ENCODE measurements at regions not wholly inside any gene's neighbourhood (a gene's known extent, or its start where the extent isn't known, plus 50 kb on each side); places are given as distances from the start of the nearest gene placed in this dataset.

DNA sequence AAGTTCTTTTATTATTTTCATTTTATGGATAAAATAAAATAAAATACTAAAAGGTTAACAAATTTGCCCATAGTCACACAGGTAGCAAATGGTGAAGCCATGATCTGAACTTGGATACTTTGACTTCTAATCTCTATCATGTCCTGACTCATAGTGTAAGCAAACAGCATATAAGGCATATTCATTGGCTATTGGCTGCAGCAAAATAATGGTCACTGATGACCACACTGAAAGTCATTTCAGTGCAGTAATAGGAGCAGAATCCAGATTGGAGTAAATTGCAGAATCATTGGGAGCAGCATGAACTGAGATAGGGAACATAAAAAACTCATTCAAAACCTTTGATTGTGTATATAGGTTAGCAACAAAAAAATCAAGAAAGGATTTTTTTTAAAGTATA is 262.9 kb downstream of the PLA2G4A start:
- DNase-seq: no peak

DNA sequence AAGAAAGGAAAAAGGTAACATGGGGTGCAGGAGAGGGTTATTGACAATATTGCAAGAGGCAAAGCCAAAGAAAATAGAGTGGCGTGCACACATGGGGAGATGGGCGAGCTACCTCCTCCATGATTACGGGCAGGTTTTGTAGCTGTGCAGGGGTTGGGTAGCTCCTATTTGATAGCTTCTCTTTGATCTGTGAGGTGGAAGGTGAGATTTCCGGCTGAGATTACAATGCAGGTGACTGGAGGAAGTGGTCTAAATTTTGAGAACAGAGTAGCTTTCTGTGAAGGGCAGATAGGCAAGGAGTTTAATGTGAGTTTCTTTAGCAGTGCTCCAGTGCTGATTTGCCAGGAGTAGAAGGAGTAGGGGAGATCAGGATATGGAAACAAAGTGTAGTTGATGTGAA is 263.4 kb downstream of the PLA2G4A start:
- no peak for DNase-seq

DNA sequence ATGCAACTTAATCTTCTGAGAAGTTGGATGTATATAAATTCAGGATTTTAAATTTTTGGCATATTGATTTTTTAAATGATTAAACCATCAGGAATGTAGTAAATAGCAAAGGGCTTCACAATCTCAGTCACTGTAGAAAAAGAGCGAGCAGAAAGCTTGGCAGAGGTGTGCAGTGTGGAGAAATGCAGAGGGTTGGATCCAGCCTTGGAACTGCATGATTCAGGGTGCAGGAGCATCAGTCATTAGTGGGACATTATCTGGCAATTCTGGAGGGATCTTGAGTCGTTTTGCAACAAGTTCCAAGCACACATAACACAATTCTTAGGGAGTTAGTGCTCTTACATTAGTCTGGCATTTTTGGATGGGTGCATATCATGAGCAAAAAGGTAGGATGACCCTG is 267.9 kb downstream of the PLA2G4A start:
- no peak for DNase-seq

DNA sequence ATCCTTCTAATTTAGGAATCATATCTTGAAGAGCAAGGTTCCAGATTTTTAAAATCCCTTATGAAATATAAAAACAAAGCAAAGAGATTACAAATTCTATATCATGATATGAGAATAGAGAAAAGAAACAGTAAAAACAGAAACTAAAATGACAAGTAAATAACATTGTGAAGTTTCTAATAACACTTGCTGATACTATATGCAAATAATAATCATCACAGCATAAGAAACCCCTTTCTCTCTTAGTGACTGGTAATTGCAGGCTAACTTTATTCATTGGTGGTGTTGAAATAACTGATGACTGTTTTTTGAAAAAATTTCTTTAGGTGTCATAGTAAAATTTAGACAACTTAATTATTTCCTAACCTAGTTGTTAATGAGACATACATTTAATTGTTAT is 281.6 kb downstream of the PLA2G4A start:
- DNase-seq: no peak

DNA sequence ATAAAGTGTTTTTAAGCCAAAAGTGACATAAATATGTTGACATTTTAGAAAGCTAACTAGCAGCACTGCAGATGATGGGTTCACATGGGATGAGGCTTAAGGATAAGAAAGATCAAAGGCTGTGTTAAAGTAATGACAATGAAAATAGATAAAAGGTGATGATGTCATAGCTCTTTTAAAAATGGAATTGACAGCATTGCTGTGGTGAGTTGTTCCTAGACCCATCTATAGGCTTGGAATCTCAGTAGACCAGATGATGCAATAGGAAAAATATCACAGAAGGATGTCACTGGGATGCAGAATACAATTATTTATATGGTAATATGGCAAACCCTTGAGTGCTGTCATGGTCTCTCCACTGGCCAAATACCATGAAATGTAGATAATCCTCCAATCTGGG is 286.0 kb downstream of the PLA2G4A start:
- no peak for DNase-seq

DNA sequence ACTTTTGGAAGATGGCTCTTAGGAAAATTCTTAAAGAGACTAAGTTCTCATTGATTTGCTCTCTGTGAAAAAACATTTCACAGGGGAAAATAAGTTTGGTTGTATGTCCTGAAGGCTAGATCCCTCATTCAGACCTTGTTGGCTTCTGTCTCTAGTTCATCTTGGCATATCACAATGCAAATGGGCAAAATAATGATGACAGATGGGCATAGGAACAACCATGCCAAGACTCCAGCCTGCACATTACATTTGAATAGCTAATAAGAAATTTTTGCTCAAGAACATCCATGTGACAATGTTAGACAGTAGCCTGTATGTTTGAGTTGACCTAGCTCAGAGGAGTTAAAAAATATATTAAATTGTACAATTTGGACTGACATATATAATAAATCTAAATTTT is 292.9 kb downstream of the PLA2G4A start:
- DNase-seq: no peak

DNA sequence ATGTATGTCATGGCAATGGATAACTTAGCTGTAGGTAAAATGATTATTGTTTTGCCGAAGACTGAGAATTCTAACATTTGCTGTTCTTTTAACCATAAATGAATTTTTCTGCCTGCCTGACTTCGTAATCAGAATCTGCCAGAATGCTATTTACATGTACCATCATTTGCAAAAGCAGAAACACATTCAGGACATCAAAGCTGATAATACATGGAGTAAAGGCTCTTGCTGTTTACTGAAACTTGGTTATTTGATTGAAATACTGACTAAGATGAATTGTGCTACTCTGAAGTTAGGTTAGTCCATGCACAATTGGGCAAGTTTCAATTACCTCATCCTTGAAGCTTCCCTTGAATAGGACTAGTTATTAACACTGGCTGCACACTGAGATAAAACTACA is 293.8 kb downstream of the PLA2G4A start:
- no peak for DNase-seq

DNA sequence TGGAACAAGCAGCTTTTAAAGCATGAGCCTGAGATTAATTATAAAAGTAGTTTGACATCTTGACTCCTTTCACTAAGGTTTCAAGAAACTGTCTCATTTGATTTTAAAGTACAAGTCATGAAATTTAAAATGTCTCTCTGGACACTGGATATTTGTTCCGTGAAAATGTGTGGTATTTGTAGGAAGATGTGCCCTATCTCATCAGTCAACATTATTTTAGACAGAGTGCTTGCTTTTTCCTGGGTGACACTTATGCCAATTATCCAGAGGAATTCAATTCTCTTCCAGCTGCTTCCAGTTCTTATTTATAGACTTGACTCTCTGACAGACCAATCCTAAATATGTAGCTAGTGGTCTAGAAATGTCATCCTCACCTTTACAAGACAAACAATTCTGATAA is 300.4 kb downstream of the PLA2G4A start:
- no peak for DNase-seq

DNA sequence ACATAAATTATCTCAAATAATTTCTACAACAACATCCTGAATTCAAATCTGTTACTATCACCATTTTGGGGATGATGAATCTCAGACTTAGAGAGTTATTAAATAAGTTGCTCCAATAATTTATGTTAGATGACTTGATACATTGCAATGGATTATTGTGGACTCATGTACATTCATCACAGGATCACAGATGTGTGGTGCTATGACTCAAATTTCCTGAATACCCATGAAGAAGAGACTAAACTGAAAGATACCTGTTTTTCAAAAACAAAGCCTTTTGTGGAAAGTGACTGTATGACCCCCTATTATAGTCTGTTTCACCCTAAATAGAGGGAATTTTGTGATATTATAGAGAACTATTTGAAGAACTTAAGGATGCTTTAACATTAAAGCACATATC is 315.0 kb downstream of the PLA2G4A start:
- no peak for DNase-seq

DNA sequence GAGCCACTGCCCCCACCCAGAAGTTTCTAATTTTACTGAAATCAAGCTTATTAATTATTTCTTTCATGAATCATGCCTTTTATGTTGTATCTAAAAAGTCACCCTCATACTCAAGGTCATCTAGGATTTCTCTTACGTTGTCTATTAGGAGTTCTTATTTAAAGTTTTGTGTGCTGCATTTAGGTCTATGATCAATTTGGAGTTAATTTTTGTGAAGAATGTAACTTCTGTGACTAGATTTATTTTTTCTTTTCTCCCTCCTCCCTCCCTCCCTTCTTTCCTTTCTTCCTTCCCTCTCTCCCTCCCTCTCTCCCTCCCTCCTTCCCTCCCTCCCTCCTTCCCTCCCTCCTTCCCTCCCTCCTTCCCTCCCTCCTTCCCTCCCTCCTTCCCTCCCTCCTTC is 317.6 kb downstream of the PLA2G4A start:
- no peak for DNase-seq

DNA sequence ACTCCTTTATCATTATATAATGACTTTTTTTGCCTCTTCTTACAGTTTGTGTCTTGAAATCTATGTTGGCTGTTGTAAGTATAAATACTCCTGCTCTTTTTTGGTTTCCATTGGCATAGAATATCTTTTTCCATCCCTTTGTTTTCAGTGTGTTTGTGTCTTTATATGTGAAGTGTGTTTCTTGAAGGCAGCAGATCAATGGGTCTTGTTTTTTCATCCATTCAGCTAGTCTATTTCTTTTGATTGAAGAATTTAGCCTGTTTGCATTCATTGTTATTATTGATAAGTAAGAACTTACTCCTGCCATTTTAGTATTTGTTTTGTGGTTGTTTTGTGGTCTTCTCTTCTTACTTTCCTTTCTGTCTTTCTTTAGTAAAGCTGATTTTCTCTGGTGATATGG is 322.8 kb downstream of the PLA2G4A start:
- no peak for DNase-seq

DNA sequence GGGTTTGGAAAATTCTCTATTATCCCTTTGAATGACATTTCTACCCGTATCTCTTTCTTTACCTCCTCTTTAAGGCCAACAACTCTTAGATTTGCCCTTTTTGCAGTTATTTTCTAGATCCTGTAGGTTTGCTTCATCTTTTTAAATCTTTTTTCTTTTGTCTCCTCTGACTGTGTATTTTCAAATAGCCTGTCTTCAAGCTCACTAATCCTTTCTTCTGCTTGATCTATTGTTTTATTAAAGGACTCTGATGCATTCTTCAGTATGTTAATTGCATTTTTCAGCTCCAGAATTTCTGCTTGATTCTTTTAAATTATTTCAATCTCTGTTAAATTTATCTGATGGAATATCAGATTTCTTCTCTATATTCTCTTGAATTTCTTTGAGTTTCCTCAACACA is 324.3 kb downstream of the PLA2G4A start:
- no peak for DNase-seq

DNA sequence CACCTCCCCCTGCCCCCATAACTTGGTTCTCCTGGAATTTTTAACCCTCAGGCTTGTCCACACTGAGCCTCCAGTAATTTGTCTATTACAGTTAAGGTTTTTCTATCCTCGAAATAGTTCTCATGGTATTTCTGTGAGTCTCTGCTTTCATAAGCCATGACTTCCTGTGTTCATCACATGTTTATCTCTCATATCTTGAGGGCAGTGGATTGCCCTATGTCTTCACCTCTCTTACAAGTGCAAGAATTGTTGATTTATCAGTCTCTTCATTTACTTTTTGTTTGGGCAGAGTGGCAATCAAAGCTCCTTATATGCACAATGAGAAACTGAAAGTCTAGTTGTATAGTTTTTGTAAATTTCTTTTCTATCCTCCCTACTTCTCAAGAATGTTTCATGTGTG is 328.4 kb downstream of the PLA2G4A start:
- no peak for DNase-seq

DNA sequence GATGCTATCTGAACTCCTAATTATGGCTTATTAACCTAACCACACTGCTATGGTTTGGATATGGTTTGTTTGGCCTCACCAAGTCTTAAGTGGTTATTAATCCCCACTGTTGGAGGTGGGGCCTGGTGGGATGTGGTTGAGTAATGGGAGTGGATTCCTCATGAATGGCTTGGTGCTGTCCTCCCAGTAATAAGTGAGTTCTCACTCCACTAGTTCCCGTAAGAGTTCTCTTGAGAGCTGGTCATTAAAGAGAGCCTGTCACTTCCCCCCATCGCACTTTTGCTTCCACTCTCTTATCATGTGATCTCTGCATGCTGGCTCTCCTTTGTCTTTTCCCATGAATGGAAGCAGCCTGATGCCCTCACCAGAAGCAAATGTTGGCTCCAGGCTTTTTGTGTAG is 328.8 kb downstream of the PLA2G4A start:
- DNase-seq: no peak

DNA sequence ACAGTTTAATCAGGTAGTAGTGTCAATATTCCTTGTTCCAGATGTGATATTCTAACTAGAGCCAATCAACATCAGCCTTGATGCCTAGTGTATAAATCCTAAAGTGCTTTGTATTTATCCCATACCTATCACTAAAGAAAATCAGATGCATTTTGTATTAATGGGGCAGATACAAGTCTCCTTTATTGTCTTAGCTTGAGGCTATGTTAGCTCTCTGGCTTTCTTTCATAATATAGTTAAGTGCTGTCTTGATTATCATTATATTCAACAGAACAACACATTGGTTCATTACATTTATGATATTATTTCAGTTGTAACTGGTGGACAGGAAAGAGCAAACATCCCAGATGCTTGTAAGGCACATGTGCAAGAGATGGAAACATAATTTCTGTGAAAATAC is 338.8 kb downstream of the PLA2G4A start:
- no peak for DNase-seq

DNA sequence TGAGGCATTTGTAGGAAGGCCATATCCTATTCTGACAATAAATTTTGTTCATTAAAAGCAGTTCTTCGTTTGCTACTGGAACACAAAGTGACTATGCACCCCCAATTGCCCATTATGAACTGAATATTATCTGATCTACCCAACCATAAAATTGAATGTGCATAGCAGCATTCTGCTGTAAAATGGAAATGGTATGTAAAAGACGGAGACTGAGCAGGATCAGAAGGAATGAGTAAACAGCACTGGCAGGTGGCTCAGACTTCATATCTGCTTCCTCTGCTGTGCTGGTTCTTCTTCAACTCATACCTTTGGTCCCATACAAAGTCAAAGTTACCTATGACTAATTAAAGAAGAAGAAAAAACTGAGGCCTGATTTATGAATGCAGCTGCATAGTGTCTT is 339.5 kb downstream of the PLA2G4A start:
- no peak for DNase-seq

DNA sequence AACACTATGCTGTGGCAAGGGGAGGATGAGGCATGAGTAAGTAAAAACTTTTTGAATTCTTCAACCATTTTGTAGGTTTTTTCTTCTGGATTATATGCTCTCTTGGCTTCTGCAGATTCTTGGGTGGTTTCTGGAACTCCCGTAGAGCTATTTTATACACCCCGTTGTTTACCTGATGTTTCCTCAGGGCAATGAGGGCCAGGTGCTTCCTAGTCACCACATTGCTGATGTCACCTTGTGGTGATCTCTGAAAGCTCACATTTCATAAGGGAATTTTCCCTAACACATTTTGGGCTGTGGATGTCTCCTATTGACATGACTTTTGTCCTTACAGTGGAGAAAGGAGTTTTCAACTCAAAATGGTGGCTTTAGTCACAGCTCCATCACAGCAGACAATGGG is 356.6 kb downstream of the PLA2G4A start:
- DNase-seq: no peak

DNA sequence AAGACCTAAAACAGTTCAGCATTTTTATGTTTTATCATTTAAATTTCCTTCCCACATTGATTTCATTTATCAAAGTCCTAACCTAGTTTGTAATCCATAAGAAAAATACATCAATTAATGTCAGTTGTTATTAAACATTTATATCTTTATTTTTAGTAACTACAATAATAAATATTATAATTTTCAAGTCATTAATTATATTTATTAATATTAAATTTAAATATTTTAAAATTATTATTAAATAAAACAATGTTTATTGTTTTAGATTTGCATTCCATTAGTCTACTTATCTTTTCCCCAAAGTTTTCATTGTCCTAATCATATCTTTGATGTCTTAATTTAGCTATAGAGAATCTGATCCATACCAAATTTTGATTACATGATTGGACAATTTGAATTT is 368.9 kb downstream of the PLA2G4A start:
- DNase-seq: no peak

DNA sequence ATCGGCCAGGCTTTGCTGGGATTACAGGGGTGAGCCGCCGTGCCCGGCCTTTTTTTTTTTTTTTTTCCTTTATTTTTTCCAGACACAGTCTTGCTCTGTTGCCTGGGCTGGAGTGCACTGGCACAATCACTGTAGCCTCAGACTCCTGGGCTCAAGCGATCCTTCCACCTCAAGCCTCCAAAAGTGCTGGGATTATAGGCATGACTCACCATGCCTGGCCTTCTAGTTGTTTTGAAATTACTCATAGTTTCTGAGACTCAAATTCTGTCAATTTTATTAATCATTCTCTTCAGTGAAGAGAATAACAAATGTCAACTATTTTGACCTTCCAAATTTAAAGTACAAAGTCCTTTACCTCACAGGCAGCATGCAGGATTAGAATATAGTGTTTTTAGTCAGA is 374.5 kb downstream of the PLA2G4A start:
- no peak for DNase-seq

DNA sequence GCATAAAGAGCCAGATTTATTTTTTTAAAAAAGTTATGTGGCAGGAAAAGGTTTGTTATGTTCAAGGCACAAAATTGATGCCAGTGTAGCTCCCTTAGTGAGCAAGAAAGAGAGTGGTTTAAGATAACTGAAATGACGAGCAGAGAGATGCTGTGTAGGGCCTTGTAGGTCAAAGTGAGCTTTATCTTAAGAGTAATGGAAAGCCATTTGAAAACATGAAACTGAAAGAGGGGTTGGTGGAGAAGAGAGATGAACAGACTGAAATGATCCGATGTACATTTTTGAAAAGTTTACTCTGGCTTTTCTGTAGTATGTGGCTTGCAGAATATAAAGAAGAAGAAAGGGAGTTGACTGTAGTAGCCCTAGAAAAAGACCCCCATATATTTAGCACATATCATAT is 383.6 kb downstream of the PLA2G4A start:
- DNase-seq: no peak

DNA sequence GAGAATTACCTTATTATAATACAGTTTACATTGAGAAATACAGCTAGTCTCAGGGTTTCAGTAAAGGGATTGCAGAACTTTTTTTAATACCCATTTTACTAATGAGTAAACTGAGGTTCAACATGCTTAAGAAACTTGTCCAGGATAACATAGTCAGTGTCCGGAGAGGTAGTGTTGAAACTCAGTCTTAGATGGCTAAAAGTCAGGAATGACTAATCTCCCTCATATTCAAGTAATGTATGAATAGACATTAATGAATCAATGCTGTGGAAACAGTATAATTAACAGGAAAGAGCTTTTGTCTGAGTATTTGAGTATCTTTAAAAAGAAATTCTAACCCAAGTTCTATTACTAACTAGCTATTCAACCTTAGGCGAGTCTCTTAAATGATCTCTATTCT is 397.6 kb downstream of the PLA2G4A start:
- no peak for DNase-seq

DNA sequence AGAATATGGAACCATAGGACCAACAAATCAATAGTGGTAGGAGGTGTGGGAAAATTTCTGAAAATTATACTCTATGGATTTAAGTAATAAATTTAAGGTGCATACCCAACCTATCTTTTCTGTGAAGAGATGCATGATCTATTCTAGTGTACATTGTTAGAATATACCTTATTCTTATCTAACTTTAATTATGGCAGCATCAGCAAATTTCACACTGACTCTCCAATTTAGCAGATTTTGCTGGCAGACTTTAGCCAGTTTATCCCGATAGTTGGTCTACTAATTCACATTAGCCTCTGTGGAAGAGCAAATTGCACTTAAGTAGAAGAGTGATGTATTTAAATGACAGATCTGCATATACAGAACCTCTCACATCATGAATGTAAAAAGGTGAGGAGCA is 400.0 kb downstream of the PLA2G4A start:
- no peak for DNase-seq

DNA sequence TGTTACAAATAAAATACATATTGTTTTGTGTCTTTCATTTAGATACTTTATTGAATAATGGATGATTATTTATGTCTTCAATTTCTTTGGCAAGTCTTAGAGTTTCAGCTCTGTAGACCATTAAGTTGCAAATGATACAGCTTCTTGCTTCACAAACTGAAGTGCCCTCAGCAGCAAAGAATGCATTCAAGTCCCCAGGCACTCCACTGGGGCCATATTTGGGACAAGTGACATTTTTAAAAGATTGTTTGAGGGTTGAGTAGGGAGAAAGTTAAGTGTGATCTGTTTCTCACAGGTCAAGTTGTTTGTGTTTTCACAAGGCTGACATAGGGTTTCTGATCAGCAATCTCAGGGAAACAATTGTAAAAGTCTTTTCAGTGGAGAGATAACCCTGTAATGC is 400.7 kb downstream of the PLA2G4A start:
- DNase-seq: no peak

DNA sequence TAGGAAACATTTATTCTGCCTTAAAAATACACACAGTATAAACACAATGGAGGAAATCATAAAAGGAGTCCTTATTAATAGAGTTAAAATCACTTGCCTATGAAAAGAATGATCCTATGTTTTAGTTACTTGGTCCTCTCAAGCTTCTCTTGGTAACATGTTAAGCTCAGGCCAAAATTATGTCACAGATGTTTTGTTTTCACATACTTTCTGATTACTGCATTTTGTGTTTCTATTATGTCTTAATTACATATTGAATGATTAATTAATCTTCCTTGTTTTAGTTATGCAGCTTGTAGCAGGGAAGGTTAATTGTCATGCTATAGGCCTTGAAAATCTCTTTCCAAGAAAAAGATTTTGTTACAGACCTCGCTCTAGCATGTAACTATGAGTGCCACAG is 406.0 kb downstream of the PLA2G4A start:
- no peak for DNase-seq

DNA sequence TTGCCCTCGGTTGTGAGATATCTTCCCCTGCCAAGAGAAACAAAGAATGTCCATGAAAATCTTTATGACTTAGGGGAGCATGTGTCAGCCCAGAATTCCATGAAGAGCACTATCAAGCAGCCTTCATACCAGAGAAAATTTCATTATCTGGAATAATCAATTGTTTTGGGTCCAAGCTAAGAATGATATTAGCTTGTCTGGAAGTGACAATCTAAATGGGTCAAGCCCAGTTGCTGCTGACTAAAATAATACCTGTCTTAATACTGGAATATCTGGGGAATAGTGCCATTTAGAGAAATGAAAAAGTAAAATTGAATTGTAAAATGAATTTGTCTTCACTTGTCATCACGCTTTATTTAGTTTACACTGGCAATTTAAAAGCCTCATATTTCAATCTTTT is 407.4 kb downstream of the PLA2G4A start:
- DNase-seq: no peak

DNA sequence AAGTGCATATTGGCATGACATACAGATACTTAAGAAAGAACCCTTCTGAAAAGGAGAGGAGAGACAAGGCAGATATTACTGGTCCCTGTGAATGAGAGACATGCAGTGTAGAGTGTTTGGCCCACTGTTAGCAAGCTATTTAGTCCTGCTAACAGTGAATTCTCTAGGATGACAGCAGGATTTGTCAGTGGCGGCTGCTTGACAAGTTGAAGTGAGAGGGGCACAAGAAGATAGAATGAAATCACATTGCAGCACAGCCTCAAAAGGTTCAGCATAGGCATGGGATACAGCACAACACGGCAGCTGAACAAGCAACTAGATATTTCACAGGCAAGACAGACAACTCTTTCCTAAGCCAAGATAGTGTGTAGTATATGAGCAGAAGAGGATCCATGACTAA is 407.9 kb downstream of the PLA2G4A start:
- no peak for DNase-seq

DNA sequence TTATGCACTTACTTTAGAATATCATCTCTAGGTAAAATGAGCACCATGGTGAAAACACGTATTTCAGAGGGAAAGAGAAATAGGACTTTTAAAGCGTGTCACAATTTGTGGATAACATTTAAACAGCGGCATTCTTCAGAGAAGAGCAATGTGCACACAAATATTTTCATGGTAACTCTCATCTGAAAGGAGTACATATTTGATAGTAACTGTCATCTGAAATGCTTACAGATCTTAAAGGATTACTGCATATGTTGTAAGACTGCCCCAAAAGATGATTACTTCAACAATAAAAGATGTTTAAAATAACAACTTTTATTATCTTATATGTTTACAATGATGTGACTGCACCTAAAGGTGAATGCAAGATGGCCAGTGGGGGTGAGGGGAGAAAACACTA is 408.8 kb downstream of the PLA2G4A start:
- no peak for DNase-seq
